Neural cell (in vitro differentiated cells): ENCODE measurements at regions not wholly inside any gene's neighbourhood (a gene's known extent, or its start where the extent isn't known, plus 50 kb on each side); places are given as distances from the start of the nearest gene placed in this dataset.

Experiments used
- H2AFZ ChIP-seq: fragments of 200-600, 300-800 bp; sonication (generic), shearing (Covaris generic); 2 replicates; pipeline ENCODE4 v1.6.0; 2014; ENCODE audit warnings: low read depth, mild to moderate bottlenecking, antibody characterized with exemption, low read length, moderate library complexity
- H3F3A ChIP-seq: fragments of 200-600 bp; shearing (Covaris generic); 2 replicates; pipeline ENCODE4 v1.6.1; 2016; ENCODE audit warnings: mild to moderate bottlenecking, moderate library complexity, mixed read lengths, antibody characterized with exemption, low read length; ENCODE audit not compliant: insufficient read depth, poor library complexity, severe bottlenecking
- H3K27ac ChIP-seq: fragments of 200-600, 300-800 bp; sonication (generic), shearing (Covaris generic); 2 replicates; pipeline ENCODE4 v1.5.1; 2014; ENCODE audit warnings: mild to moderate bottlenecking, low read length, moderate library complexity
- H3K27me3 ChIP-seq: fragments of 300-800, 200-600 bp; sonication (generic), shearing (Covaris generic); 2 replicates; pipeline ENCODE4 v1.6.0; 2014; ENCODE audit warnings: mild to moderate bottlenecking, low read depth, low read length, moderate library complexity; ENCODE audit not compliant: insufficient read depth
- H3K36me3 ChIP-seq: fragments of 300-800, 200-600 bp; sonication (generic), shearing (Covaris generic); 2 replicates; pipeline ENCODE4 v1.5.1; 2014; ENCODE audit warnings: mild to moderate bottlenecking, antibody characterized with exemption, low read length, moderate library complexity; ENCODE audit not compliant: insufficient read depth
- H3K4me2 ChIP-seq: fragments of 300-800, 200-600 bp; sonication (generic), shearing (Covaris generic); 2 replicates; pipeline ENCODE4 v1.6.0; 2014; ENCODE audit warnings: mild to moderate bottlenecking, low read length
- H3K4me3 ChIP-seq: fragments of 300-800, 200-600 bp; sonication (generic), shearing (Covaris generic); 2 replicates; pipeline ENCODE4 v1.5.1; 2014; ENCODE audit warnings: mild to moderate bottlenecking, low read length, moderate library complexity
- H3K79me2 ChIP-seq: fragments of 200-600 bp; shearing (Covaris generic); replicated peaks from 2 replicates; pipeline ENCODE4 v1.6.0; 2014; ENCODE audit warnings: mild to moderate bottlenecking, low read length, moderate library complexity; ENCODE audit not compliant: insufficient read depth
- H3K9ac ChIP-seq: fragments of 300-800, 200-600 bp; sonication (generic), shearing (Covaris generic); 2 replicates; pipeline ENCODE4 v1.6.1; 2016; ENCODE audit warnings: mild to moderate bottlenecking, low read length, mixed read lengths
- H3K9me2 ChIP-seq: fragments of 200-600 bp; shearing (Covaris generic); 2 replicates; pipeline ENCODE4 v1.6.1; 2016; ENCODE audit warnings: mild to moderate bottlenecking, low read length, mixed read lengths; ENCODE audit not compliant: insufficient read depth
- H3K9me3 ChIP-seq: fragments of 200-600, 300-800 bp; sonication (generic), shearing (Covaris generic); 2 replicates; pipeline ENCODE4 v1.6.1; 2016; ENCODE audit warnings: mild to moderate bottlenecking, mixed run types, low read length, moderate library complexity, mixed read lengths
- H4K20me1 ChIP-seq: fragments of 200-600 bp; shearing (Covaris generic); 2 replicates; pipeline ENCODE4 v1.6.1; 2016; ENCODE audit warnings: mild to moderate bottlenecking, mixed run types; ENCODE audit not compliant: insufficient read depth
- EP300 ChIP-seq: fragments of 450-650 bp; conservative IDR thresholded peaks from 2 replicates; pipeline ENCODE4 v1.6.1; 2014; ENCODE audit warnings: antibody characterized with exemption, mild to moderate bottlenecking, moderate library complexity; ENCODE audit not compliant: poor library complexity, severe bottlenecking
- EZH2 ChIP-seq: fragments of 200-600, 300-800 bp; shearing (Covaris generic), sonication (generic); IDR thresholded peaks from 2 replicates; pipeline ENCODE4 v1.6.1; 2014; ENCODE audit warnings: antibody characterized with exemption, low read length, borderline replicate concordance, mild to moderate bottlenecking; ENCODE audit not compliant: insufficient read depth, poor library complexity, severe bottlenecking
- MXI1 ChIP-seq: fragments of 450-650 bp; conservative IDR thresholded peaks from 2 replicates; pipeline ENCODE4 v1.6.1; 2014; ENCODE audit warnings: antibody characterized with exemption, mild to moderate bottlenecking; ENCODE audit not compliant: poor library complexity, severe bottlenecking
- POLR2AphosphoS5 ChIP-seq: IDR thresholded peaks from 2 replicates; pipeline ENCODE4 v1.6.1; 2012
- RAD21 ChIP-seq: fragments of 450-650 bp; conservative IDR thresholded peaks from 2 replicates; pipeline ENCODE4 v1.6.1; 2014; ENCODE audit warnings: antibody characterized with exemption, mild to moderate bottlenecking, moderate library complexity
- SMC3 ChIP-seq: fragments of 450-650 bp; conservative IDR thresholded peaks from 2 replicates; pipeline ENCODE4 v1.6.1; 2014; ENCODE audit warnings: antibody characterized with exemption, mild to moderate bottlenecking, moderate library complexity; ENCODE audit not compliant: poor library complexity
- TAF1 ChIP-seq: IDR thresholded peaks from 2 replicates; pipeline ENCODE4 v1.6.1; 2012; ENCODE audit warnings: low read depth
- TF ChIP-seq, protein P1 (sequence below): IDR thresholded peaks from 2 replicates; pipeline ENCODE4 v1.6.1; 2012; ENCODE audit warnings: borderline replicate concordance
- TF ChIP-seq, protein P2 (sequence below): fragments of 450-650 bp; IDR thresholded peaks from 2 replicates; pipeline ENCODE4 v1.5.1; 2014; ENCODE audit warnings: antibody characterized with exemption, mild to moderate bottlenecking, moderate library complexity; ENCODE audit not compliant: poor library complexity, severe bottlenecking

DNA sequence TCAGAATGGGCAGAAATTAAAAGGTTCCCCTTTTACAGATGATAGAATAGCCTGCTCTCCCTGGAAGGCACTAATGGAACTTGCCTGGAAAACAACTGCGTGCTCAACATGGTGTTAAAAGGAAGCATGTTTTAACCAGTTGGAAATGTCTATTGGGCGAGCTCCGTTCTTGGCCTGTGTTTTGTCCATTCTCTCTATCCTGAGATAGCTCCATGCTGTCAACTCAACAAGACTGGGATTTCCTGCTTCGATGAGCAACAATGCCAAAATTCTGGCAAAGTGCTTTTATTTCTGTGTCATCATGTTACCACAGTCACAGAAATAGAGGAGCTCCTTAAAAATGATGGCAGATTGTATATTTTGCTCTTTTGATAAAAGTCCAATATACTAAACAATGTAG is 198.3 kb downstream of the PLK2 start:
- Histone ChIP-seq H3F3A (peaks cover 10% of the 10 kb centered on the region), H3K79me2 (no peaks in the 10 kb centered on the region), H3K9me3 (no peaks in the 10 kb centered on the region), H3K9me2 (no peaks in the 10 kb centered on the region), H3K4me3 (no peak overlapping the region), H3K27ac (no peak overlapping the region), H2AFZ (no peak overlapping the region), H3K36me3 (no peaks in the 10 kb centered on the region), H3K9ac (no peak overlapping the region), H4K20me1 (no peaks in the 10 kb centered on the region), H3K4me2 (no peak overlapping the region), H3K27me3 (no peaks in the 10 kb centered on the region)
- TF ChIP-seq POLR2AphosphoS5 (no peak), EZH2 (no peak), SMC3 (no peak), TAF1 (no peak), MXI1 (no peak), EP300 (no peak), RAD21 (no peak)
- TF ChIP-seq, protein P1, sequence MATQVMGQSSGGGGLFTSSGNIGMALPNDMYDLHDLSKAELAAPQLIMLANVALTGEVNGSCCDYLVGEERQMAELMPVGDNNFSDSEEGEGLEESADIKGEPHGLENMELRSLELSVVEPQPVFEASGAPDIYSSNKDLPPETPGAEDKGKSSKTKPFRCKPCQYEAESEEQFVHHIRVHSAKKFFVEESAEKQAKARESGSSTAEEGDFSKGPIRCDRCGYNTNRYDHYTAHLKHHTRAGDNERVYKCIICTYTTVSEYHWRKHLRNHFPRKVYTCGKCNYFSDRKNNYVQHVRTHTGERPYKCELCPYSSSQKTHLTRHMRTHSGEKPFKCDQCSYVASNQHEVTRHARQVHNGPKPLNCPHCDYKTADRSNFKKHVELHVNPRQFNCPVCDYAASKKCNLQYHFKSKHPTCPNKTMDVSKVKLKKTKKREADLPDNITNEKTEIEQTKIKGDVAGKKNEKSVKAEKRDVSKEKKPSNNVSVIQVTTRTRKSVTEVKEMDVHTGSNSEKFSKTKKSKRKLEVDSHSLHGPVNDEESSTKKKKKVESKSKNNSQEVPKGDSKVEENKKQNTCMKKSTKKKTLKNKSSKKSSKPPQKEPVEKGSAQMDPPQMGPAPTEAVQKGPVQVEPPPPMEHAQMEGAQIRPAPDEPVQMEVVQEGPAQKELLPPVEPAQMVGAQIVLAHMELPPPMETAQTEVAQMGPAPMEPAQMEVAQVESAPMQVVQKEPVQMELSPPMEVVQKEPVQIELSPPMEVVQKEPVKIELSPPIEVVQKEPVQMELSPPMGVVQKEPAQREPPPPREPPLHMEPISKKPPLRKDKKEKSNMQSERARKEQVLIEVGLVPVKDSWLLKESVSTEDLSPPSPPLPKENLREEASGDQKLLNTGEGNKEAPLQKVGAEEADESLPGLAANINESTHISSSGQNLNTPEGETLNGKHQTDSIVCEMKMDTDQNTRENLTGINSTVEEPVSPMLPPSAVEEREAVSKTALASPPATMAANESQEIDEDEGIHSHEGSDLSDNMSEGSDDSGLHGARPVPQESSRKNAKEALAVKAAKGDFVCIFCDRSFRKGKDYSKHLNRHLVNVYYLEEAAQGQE, result no peak
- TF ChIP-seq, protein P2, sequence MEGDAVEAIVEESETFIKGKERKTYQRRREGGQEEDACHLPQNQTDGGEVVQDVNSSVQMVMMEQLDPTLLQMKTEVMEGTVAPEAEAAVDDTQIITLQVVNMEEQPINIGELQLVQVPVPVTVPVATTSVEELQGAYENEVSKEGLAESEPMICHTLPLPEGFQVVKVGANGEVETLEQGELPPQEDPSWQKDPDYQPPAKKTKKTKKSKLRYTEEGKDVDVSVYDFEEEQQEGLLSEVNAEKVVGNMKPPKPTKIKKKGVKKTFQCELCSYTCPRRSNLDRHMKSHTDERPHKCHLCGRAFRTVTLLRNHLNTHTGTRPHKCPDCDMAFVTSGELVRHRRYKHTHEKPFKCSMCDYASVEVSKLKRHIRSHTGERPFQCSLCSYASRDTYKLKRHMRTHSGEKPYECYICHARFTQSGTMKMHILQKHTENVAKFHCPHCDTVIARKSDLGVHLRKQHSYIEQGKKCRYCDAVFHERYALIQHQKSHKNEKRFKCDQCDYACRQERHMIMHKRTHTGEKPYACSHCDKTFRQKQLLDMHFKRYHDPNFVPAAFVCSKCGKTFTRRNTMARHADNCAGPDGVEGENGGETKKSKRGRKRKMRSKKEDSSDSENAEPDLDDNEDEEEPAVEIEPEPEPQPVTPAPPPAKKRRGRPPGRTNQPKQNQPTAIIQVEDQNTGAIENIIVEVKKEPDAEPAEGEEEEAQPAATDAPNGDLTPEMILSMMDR, result no peak

DNA sequence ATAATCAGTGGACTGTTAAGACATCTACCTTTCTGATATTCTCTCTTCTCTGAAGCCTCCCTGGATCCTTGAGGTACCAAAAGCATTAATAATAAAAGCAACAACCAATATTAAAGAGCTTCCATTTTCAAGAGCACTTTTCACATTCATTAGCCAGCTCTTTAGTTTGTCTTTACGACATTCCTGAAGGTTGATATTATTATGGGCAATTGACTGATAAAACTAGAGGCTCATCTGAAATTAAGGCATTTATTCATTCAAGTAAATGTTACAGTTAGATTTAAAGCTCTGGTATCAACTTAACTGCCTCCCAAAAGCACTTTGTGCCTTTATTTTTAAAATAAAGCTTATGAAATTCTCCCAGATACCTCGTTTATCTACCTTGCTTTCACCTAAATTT is 199.6 kb downstream of the PLK2 start:
- Histone ChIP-seq H3K9me3 (no peaks in the 10 kb centered on the region), H3K9ac (no peak overlapping the region), H3K27me3 (no peaks in the 10 kb centered on the region), H3K36me3 (no peaks in the 10 kb centered on the region), H3K27ac (no peak overlapping the region), H3K4me2 (no peak overlapping the region), H3K9me2 (no peaks in the 10 kb centered on the region), H3K79me2 (no peaks in the 10 kb centered on the region), H3K4me3 (no peak overlapping the region), H4K20me1 (no peaks in the 10 kb centered on the region), H3F3A (peaks cover 2% of the 10 kb centered on the region), H2AFZ (no peak overlapping the region)
- TF ChIP-seq RAD21 (no peak), MXI1 (no peak), EZH2 (no peak), POLR2AphosphoS5 (no peak), TAF1 (no peak), EP300 (no peak), SMC3 (no peak)
- TF ChIP-seq, protein P1, result no peak
- TF ChIP-seq, protein P2, result no peak
